ENCODE measurements at regions not wholly inside any gene's neighbourhood (a gene's known extent, or its start where the extent isn't known, plus 50 kb on each side); places are given as distances from the start of the nearest gene placed in this dataset.

DNA sequence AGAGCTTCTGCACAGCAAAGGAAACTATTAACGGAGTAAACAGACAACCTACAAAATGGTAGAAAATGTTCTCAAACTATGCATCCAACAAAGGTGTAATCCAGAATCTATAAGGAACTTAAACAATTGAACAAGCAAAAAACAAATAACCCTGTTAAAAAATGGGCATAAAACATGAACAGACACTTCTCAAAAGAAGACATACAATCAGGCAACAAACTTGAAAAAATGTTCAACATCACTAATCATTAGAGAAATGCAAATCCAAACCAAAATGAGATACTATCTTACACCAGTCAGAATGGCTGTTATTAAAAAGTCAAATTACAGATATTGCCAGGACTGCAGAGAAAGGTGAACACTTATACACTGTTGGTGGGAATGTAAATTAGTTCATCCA lies 309.6 kb upstream of the KLF3 start:
- no peak for TF ChIP-seq EZH2phosphoT487 (conservative IDR thresholded peaks at IDR 0.05; ENCODE audit: low read length)
- TF ChIP-seq, protein P1, sequence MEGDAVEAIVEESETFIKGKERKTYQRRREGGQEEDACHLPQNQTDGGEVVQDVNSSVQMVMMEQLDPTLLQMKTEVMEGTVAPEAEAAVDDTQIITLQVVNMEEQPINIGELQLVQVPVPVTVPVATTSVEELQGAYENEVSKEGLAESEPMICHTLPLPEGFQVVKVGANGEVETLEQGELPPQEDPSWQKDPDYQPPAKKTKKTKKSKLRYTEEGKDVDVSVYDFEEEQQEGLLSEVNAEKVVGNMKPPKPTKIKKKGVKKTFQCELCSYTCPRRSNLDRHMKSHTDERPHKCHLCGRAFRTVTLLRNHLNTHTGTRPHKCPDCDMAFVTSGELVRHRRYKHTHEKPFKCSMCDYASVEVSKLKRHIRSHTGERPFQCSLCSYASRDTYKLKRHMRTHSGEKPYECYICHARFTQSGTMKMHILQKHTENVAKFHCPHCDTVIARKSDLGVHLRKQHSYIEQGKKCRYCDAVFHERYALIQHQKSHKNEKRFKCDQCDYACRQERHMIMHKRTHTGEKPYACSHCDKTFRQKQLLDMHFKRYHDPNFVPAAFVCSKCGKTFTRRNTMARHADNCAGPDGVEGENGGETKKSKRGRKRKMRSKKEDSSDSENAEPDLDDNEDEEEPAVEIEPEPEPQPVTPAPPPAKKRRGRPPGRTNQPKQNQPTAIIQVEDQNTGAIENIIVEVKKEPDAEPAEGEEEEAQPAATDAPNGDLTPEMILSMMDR (IDR thresholded peaks at IDR 0.05; ENCODE audit: insufficient read depth, low read length, poor library complexity, severe bottlenecking): no peak

Measured in SU-DHL-6 (cell line).